Endothelial cell of umbilical vein (primary cell): ENCODE measurements at regions not wholly inside any gene's neighbourhood (a gene's known extent, or its start where the extent isn't known, plus 50 kb on each side); places are given as distances from the start of the nearest gene placed in this dataset.

Source experiments
- BruUV-seq: library from RNA; stranded (reverse); fragments of 400-500 nt; replicated peaks from 2 replicates; lab custom pipeline; 2021; lab: Mats Ljungman, UMichigan
- CTCF ChIA-PET: fragments of 300-600, 350-600 bp; sonication (Branson Sonifier 250); formaldehyde crosslinking; loops from one replicate; lab custom pipeline; 2021; ENCODE audit warnings: antibody characterized with exemption, inconsistent platforms; lab: Charles Lee
- POLR2A ChIA-PET: fragments of 300-600, 350-600 bp; sonication (Branson Sonifier 250); formaldehyde crosslinking; loops from one replicate; lab custom pipeline; 2021; ENCODE audit warnings: antibody characterized with exemption, inconsistent platforms; lab: Charles Lee
- DNase-seq: peaks from one replicate; pipeline ENCODE4 v3.0.0-alpha.2; 2011; ENCODE audit warnings: low read depth, low spot score
- FAIRE-seq: peaks from 2 replicates; lab custom pipeline; 2011; peaks lifted over from hg19 to GRCh38; lab: Jason Lieb, UNC
- H2AFZ ChIP-seq: 2 replicates; pipeline ENCODE4 v1.6.0; 2012; ENCODE audit warnings: low read depth, low read length, control low read depth, inconsistent platforms
- H3K27ac ChIP-seq: 2 replicates; pipeline ENCODE4 v1.5.1; 2011; ENCODE audit warnings: low read depth, mild to moderate bottlenecking, control low read depth, low read length, moderate library complexity; ENCODE audit not compliant: insufficient read depth
- H3K27me3 ChIP-seq, 2 experiments: 2 replicates each; pipeline versions ENCODE4 v1.6.0 to v1.6.1; 2011; ENCODE audit warnings: low read length in 2 of 2, mixed read lengths in 1 of 2; ENCODE audit not compliant: control insufficient read depth in 2 of 2, insufficient read depth in 2 of 2
- H3K36me3 ChIP-seq, 2 experiments: 2 replicates in 1 of 2; 3 replicates in 1 of 2; pipeline ENCODE4 v1.5.1; 2011; ENCODE audit warnings: low read length in 2 of 2, mild to moderate bottlenecking in 1 of 2, moderate library complexity in 1 of 2; ENCODE audit not compliant: control insufficient read depth in 2 of 2, insufficient read depth in 2 of 2; ENCODE audit errors: extremely low read depth in 1 of 2
- H3K4me1 ChIP-seq: 3 replicates; pipeline ENCODE4 v1.5.1; 2011; ENCODE audit warnings: mild to moderate bottlenecking, low read length; ENCODE audit not compliant: control insufficient read depth, insufficient read depth; ENCODE audit errors: extremely low read depth
- H3K4me2 ChIP-seq: 2 replicates; pipeline ENCODE4 v1.6.1; 2011; ENCODE audit warnings: low read length, control low read depth, mixed read lengths; ENCODE audit not compliant: insufficient read depth
- H3K4me3 ChIP-seq, 3 experiments: fragments of 200-600 bp in 1 of 3; sonication (generic), shearing (Covaris generic) in 1 of 3; replicated peaks in 1 of 3; 2 replicates each; pipeline ENCODE4 v1.5.1; 2011 to 2016; ENCODE audit warnings: control low read depth in 3 of 3, low read length in 3 of 3, mild to moderate bottlenecking in 2 of 3, inconsistent platforms in 1 of 3, low read depth in 1 of 3, moderate library complexity in 1 of 3; ENCODE audit not compliant: insufficient read depth in 1 of 3
- H3K79me2 ChIP-seq: 2 replicates; pipeline ENCODE4 v1.6.0; 2012; ENCODE audit warnings: low read length, inconsistent platforms; ENCODE audit not compliant: control insufficient read depth, insufficient read depth
- H3K9ac ChIP-seq: replicated peaks from 2 replicates; pipeline ENCODE3; 2011; ENCODE audit warnings: low read length, control low read depth; ENCODE audit not compliant: insufficient read depth; ENCODE audit errors: extremely low read depth
- H3K9me1 ChIP-seq: replicated peaks from 3 replicates; pipeline ENCODE4 v1.6.0; 2011; ENCODE audit warnings: mild to moderate bottlenecking, low read length; ENCODE audit not compliant: control insufficient read depth, insufficient read depth; ENCODE audit errors: extremely low read depth
- H3K9me3 ChIP-seq: replicated peaks from 2 replicates; pipeline ENCODE4 v1.5.1; 2012; ENCODE audit warnings: low read length, inconsistent platforms; ENCODE audit not compliant: control insufficient read depth, insufficient read depth
- H4K20me1 ChIP-seq: replicated peaks from 2 replicates; pipeline ENCODE3; 2011; ENCODE audit warnings: mild to moderate bottlenecking, low read length; ENCODE audit not compliant: control insufficient read depth, insufficient read depth; ENCODE audit errors: extremely low read depth
- EZH2 ChIP-seq: IDR thresholded peaks from 2 replicates; pipeline ENCODE4 v1.6.1; 2012; ENCODE audit warnings: borderline replicate concordance, low read depth, mild to moderate bottlenecking, moderate library complexity, low read length, inconsistent platforms; ENCODE audit not compliant: severe bottlenecking
- FOS ChIP-seq: IDR thresholded peaks from 2 replicates; pipeline ENCODE4 v1.6.1; 2011; ENCODE audit warnings: mild to moderate bottlenecking, low read length, moderate library complexity, borderline replicate concordance; ENCODE audit not compliant: insufficient read depth
- GATA2 ChIP-seq: IDR thresholded peaks from 2 replicates; pipeline ENCODE4 v1.7.0; 2011; ENCODE audit warnings: low read depth, mild to moderate bottlenecking, moderate library complexity, mixed read lengths, low read length; ENCODE audit not compliant: insufficient read length, insufficient read depth
- JUN ChIP-seq: IDR thresholded peaks from 2 replicates; pipeline ENCODE4 v1.6.1; 2011; ENCODE audit warnings: borderline replicate concordance, low read depth; ENCODE audit not compliant: insufficient read length, insufficient read depth
- MYC ChIP-seq: IDR thresholded peaks from one replicate; pipeline ENCODE4 v1.6.1; 2011; ENCODE audit warnings: mild to moderate bottlenecking, low read depth, low read length
- POLR2A ChIP-seq: IDR thresholded peaks from 2 replicates; pipeline ENCODE4 v1.6.1; 2012; ENCODE audit warnings: low read depth, mild to moderate bottlenecking, control low read depth, low read length
- POLR2AphosphoS5 ChIP-seq: IDR thresholded peaks from 2 replicates; pipeline ENCODE4 v1.6.1; 2012; ENCODE audit warnings: low read depth, mild to moderate bottlenecking, control low read depth, low read length, moderate library complexity; ENCODE audit not compliant: insufficient read depth
- dilution Hi-C: fragments of 300-500 bp; cut with MboI; formaldehyde crosslinking; loops from one replicate; pipeline ENCODE4 v1.15.0; 2019; ENCODE audit warnings: low sequenced_read_pairs; ENCODE audit not compliant: extremely low pct_ligation_motif_present
- intact Hi-C: fragments of 100-400 bp; cut with micrococcal nuclease; formaldehyde crosslinking; loops from one replicate; pipeline ENCODE4 v1.10.0; 2022
- TF ChIP-seq, protein P1 (sequence below): IDR thresholded peaks from 2 replicates; pipeline ENCODE4 v1.6.1; 2011; ENCODE audit not compliant: insufficient read depth, insufficient read length
- TF ChIP-seq, protein P2 (sequence below), 2 donors: IDR thresholded peaks; 1 replicate in 1 of 2; 2 replicates in 1 of 2; pipeline ENCODE4 v1.5.1; 2011; ENCODE audit warnings: low read length in 2 of 2, mild to moderate bottlenecking in 2 of 2, moderate library complexity in 2 of 2, control low read depth in 1 of 2, inconsistent platforms in 1 of 2, low read depth in 1 of 2; ENCODE audit not compliant: insufficient read depth in 1 of 2; ENCODE audit errors: extremely low read depth in 1 of 2

DNA sequence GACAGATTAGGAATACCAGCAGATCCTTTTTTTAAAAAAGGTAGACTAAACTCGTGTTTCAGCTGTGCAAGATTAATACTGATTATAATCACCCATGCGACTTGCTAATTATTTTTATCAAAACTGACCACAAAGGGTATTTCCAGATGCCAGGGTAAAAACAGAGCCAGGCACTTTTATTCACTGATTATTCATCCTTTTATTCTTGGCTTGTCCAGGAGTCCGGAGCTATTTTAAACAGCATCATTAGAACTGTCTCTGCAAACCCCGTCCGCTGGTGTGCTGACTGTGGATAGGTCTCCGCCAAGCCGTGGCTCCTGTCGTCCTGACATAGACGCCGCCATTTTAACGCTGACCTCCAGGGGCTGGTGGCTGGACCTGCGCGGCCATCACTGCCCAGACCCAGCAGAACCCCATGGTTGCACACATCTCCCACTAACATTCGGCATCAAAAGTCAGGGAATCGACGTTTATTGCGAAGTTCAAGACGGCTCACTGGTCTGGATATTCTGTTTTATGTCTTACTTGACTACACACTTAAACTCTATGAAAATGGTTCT is 364.8 kb downstream of the THBS2 start:
- no peaks in the 10 kb centered on the region for H3K36me3 ChIP-seq
- dilution Hi-C loops (no loop called here), intact Hi-C loops (no loop called here)
- BruUV-seq = no TSS peak
- no peaks in the 10 kb centered on the region for H4K20me1 ChIP-seq
- H3K4me3 ChIP-seq = no peak overlapping the region
- no peak overlapping the region for H3K9ac ChIP-seq
- TF ChIP-seq JUN (no peak), POLR2AphosphoS5 (no peak), GATA2 (no peak), POLR2A (no peak), FOS (no peak)
- TF ChIP-seq, protein P1, sequence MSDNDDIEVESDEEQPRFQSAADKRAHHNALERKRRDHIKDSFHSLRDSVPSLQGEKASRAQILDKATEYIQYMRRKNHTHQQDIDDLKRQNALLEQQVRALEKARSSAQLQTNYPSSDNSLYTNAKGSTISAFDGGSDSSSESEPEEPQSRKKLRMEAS = no peak
- DNase-seq (no peak), FAIRE-seq (no peak)
- no peaks in the 10 kb centered on the region for H3K4me1 ChIP-seq
- H3K4me2 ChIP-seq = no peak overlapping the region
- POLR2A ChIA-PET = no interaction called here
- H3K27me3 ChIP-seq = no peaks in the 10 kb centered on the region
- CTCF ChIA-PET = no interaction called here
- H3K9me1 ChIP-seq = no peaks in the 10 kb centered on the region
- H3K9me3 ChIP-seq = no peaks in the 10 kb centered on the region
- H2AFZ ChIP-seq = no peak overlapping the region
- no peaks in the 10 kb centered on the region for H3K79me2 ChIP-seq
- no peak overlapping the region for H3K27ac ChIP-seq

DNA sequence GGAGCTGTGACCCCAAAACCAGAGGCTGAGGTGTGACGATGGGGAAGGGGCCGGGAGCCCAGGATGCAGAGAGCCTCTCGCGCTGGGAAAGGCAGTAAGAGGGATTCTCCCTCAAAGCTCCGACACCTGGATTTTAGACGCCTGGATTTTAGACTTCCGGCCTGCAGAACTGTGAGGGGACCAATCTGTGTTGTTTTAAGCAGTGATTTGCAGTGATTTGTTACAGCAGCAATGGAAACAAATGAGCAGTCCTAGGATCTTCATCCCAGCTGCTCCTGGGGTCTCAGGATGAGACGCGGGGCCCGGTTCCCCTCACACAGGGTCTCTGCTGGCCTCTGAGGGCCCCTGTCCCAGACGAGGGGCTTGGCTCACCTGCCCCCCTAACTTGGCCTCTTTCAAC is 365.5 kb downstream of the THBS2 start:
- H4K20me1 ChIP-seq = no peaks in the 10 kb centered on the region
- H2AFZ ChIP-seq = no peak overlapping the region
- no peak overlapping the region for H3K9ac ChIP-seq
- H3K27ac ChIP-seq = no peak overlapping the region
- dilution Hi-C loops = no loop called here
- POLR2A ChIA-PET = no interaction called here
- no TSS peak for BruUV-seq
- TF ChIP-seq POLR2A (no peak), GATA2 (no peak), EZH2 (no peak), POLR2AphosphoS5 (no peak), FOS (no peak), JUN (no peak), MYC (no peak)
- TF ChIP-seq, protein P2, sequence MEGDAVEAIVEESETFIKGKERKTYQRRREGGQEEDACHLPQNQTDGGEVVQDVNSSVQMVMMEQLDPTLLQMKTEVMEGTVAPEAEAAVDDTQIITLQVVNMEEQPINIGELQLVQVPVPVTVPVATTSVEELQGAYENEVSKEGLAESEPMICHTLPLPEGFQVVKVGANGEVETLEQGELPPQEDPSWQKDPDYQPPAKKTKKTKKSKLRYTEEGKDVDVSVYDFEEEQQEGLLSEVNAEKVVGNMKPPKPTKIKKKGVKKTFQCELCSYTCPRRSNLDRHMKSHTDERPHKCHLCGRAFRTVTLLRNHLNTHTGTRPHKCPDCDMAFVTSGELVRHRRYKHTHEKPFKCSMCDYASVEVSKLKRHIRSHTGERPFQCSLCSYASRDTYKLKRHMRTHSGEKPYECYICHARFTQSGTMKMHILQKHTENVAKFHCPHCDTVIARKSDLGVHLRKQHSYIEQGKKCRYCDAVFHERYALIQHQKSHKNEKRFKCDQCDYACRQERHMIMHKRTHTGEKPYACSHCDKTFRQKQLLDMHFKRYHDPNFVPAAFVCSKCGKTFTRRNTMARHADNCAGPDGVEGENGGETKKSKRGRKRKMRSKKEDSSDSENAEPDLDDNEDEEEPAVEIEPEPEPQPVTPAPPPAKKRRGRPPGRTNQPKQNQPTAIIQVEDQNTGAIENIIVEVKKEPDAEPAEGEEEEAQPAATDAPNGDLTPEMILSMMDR (IDR thresholded peaks at IDR 0.05; ENCODE audit: extremely low read depth in 1 of 2, insufficient read depth in 1 of 2, low read depth in 1 of 2, low read length in 2 of 2) = no peak
- TF ChIP-seq, protein P1 = no peak
- H3K4me2 ChIP-seq = no peak overlapping the region
- no peaks in the 10 kb centered on the region for H3K9me1 ChIP-seq
- no peak overlapping the region for H3K4me3 ChIP-seq
- no peaks in the 10 kb centered on the region for H3K36me3 ChIP-seq
- FAIRE-seq (no peak), DNase-seq (no peak)
- no peaks in the 10 kb centered on the region for H3K27me3 ChIP-seq
- CTCF ChIA-PET = interaction anchor here (0.7 kb wide), 1 partner anchor 1068 kb away, joined by 3 read pairs; no protein-coding TSS in a partner anchor
- intact Hi-C loops = no loop called here
- no peaks in the 10 kb centered on the region for H3K9me3 ChIP-seq
- H3K4me1 ChIP-seq = no peaks in the 10 kb centered on the region
- no peaks in the 10 kb centered on the region for H3K79me2 ChIP-seq
